HepG2 (cell line): ENCODE measurements at regions not wholly inside any gene's neighbourhood (a gene's known extent, or its start where the extent isn't known, plus 50 kb on each side); places are given as distances from the start of the nearest gene placed in this dataset.
"Not testable (repeated sequence)": the region's sequence is repeated elsewhere in the genome, so short reads cannot be mapped to it uniquely, and the experiment has no call there.

Experiments used
- ATAC-seq: fragments of 200-7000 bp; cut with Tn5 transposase; 3 replicates; pipeline ENCODE4 v1.9.1; 2020; ENCODE audit warnings: mild to moderate bottlenecking, moderate library complexity
- BruUV-seq: library from RNA; stranded (reverse); fragments of 400-500 nt; replicated peaks from 2 replicates; lab custom pipeline; 2021; lab: Mats Ljungman, UMichigan
- CTCF ChIA-PET: fragments of 300-600 bp; formaldehyde crosslinking; extraction: SDS; loops from one replicate; lab custom pipeline; 2021; ENCODE audit warnings: low total read pairs, inconsistent platforms, low intra/inter-chr PET ratio; lab: Yijun Ruan, JAX
- POLR2A ChIA-PET: fragments of 350-600 bp; sonication (Branson Sonifier 250); formaldehyde crosslinking; loops from one replicate; lab custom pipeline; 2020; ENCODE audit warnings: antibody characterized with exemption, inconsistent platforms; lab: Yijun Ruan, JAX
- DNase-seq: peaks from one replicate; pipeline ENCODE4 v3.0.0-alpha.2; 2015; ENCODE audit warnings: low spot score
- FAIRE-seq: peaks from 3 replicates; lab custom pipeline; 2011; peaks lifted over from hg19 to GRCh38; lab: Jason Lieb, UNC
- H2AFZ ChIP-seq: one replicate; pipeline ENCODE4 v1.6.1; 2011; ENCODE audit warnings: low read length, inconsistent platforms
- H3K27ac ChIP-seq: fragments of 300-600 bp; 3 replicates; pipeline ENCODE4 v1.8.0; 2011; ENCODE audit warnings: mixed run types, mild to moderate bottlenecking, mixed read lengths, low read length, inconsistent platforms; ENCODE audit not compliant: insufficient read depth; ENCODE audit errors: extremely low read length
- H3K27me3 ChIP-seq, 2 experiments: fragments of 200-600 bp in 1 of 2; 2 replicates in 1 of 2; 3 replicates in 1 of 2; pipeline versions ENCODE4 v1.6.0 to v1.8.0; 2011; ENCODE audit warnings: low read length in 2 of 2, mild to moderate bottlenecking in 2 of 2, moderate library complexity in 2 of 2, inconsistent platforms in 1 of 2; ENCODE audit not compliant: insufficient read depth in 2 of 2, control insufficient read depth in 1 of 2
- H3K36me3 ChIP-seq, 2 experiments: fragments of 200-600 bp in 1 of 2; replicated peaks in 1 of 2; 2 replicates in 1 of 2; 3 replicates in 1 of 2; pipeline versions ENCODE4 v1.5.1 to v1.8.0; 2011; ENCODE audit warnings: low read length in 2 of 2, inconsistent platforms in 1 of 2; ENCODE audit not compliant: insufficient read depth in 2 of 2, control insufficient read depth in 1 of 2
- H3K4me1 ChIP-seq: 2 replicates; pipeline ENCODE4 v1.5.1; 2012; ENCODE audit warnings: low read length, inconsistent platforms; ENCODE audit not compliant: insufficient read depth
- H3K4me2 ChIP-seq: 2 replicates; pipeline ENCODE4 v1.6.0; 2011; ENCODE audit warnings: low read depth, low read length, inconsistent platforms
- H3K4me3 ChIP-seq, 3 experiments: fragments of 200-600 bp in 1 of 3; sonication (generic), shearing (Covaris generic) in 1 of 3; replicated peaks in 1 of 3; 2 replicates each; pipeline ENCODE4 v1.5.1; 2011 to 2016; ENCODE audit warnings: low read length in 3 of 3, inconsistent platforms in 2 of 3, low read depth in 2 of 3, mild to moderate bottlenecking in 2 of 3, control low read depth in 1 of 3, mixed read lengths in 1 of 3; ENCODE audit not compliant: insufficient read depth in 1 of 3
- H3K79me2 ChIP-seq: one replicate; pipeline ENCODE4 v1.6.1; 2011; ENCODE audit warnings: low read length, inconsistent platforms; ENCODE audit not compliant: insufficient read depth
- H3K9ac ChIP-seq: 2 replicates; pipeline ENCODE4 v1.6.0; 2011; ENCODE audit warnings: mild to moderate bottlenecking, low read depth, low read length, inconsistent platforms; ENCODE audit not compliant: insufficient read depth
- H3K9me3 ChIP-seq: 2 replicates; pipeline ENCODE4 v1.5.1; 2012; ENCODE audit warnings: mild to moderate bottlenecking, low read length
- H4K20me1 ChIP-seq: 2 replicates; pipeline ENCODE4 v1.6.0; 2011; ENCODE audit warnings: inconsistent platforms, mild to moderate bottlenecking, low read length, moderate library complexity; ENCODE audit not compliant: insufficient read depth
- CBFB ChIP-seq: sonication (generic); formaldehyde crosslinking; IDR thresholded peaks from 2 replicates; pipeline ENCODE4 v1.4.0; 2020; ENCODE audit warnings: missing genetic modification reagents
- EED ChIP-seq: sonication (generic); formaldehyde crosslinking; IDR thresholded peaks from 2 replicates; pipeline ENCODE4 v1.5.0; 2020; ENCODE audit warnings: mild to moderate bottlenecking, missing genetic modification reagents
- ETV5 ChIP-seq: IDR thresholded peaks from 2 replicates; pipeline ENCODE4 v1.6.1; 2018; ENCODE audit warnings: missing biosample characterization, missing genetic modification reagents, inconsistent platforms, borderline replicate concordance
- GABPB1 ChIP-seq: IDR thresholded peaks from 2 replicates; pipeline ENCODE4 v1.6.1; 2016; ENCODE audit warnings: mild to moderate bottlenecking, missing genetic modification reagents, moderate library complexity, missing compliant biosample characterization
- HES4 ChIP-seq: sonication (generic); formaldehyde crosslinking; IDR thresholded peaks from 2 replicates; pipeline ENCODE4 v1.9.0; 2021; ENCODE audit warnings: mild to moderate bottlenecking, missing genetic modification reagents, borderline replicate concordance
- KAT7 ChIP-seq: IDR thresholded peaks from 2 replicates; pipeline ENCODE4 v1.6.1; 2018; ENCODE audit warnings: borderline replicate concordance, missing compliant biosample characterization
- PHF8 ChIP-seq: sonication (generic); formaldehyde crosslinking; IDR thresholded peaks from 2 replicates; pipeline ENCODE4 v1.5.0; 2020; ENCODE audit warnings: missing genetic modification reagents
- TAF1 ChIP-seq: sonication (generic); formaldehyde crosslinking; IDR thresholded peaks from 2 replicates; pipeline ENCODE4 v1.4.0; 2020; ENCODE audit warnings: missing genetic modification reagents
- THAP11 ChIP-seq: IDR thresholded peaks from 2 replicates; pipeline ENCODE4 v1.6.1; 2016; ENCODE audit warnings: missing biosample characterization, missing genetic modification reagents
- ZBTB8A ChIP-seq: sonication (generic); formaldehyde crosslinking; IDR thresholded peaks from 2 replicates; pipeline ENCODE4 v1.4.0; 2020; ENCODE audit warnings: mild to moderate bottlenecking, low read depth, missing genetic modification reagents, borderline replicate concordance
- ZFY ChIP-seq: sonication (generic); formaldehyde crosslinking; IDR thresholded peaks from 2 replicates; pipeline ENCODE4 v1.4.0; 2020; ENCODE audit warnings: missing genetic modification reagents
- ZNF777 ChIP-seq: sonication (generic); formaldehyde crosslinking; IDR thresholded peaks from 2 replicates; pipeline ENCODE4 v1.4.0; 2020; ENCODE audit warnings: missing genetic modification reagents
- WGBS: methylation state at CpG from one replicate; pipeline ENCODE4 v1.1.6; 2017; ENCODE audit warnings: low lambda C conversion rate; 5-methylcytosine and 5-hydroxymethylcytosine counted together
- in situ Hi-C: cut with HindIII; loops from 2 replicates; pipeline ENCODE4 v1.10.0; 2017; ENCODE audit warnings: low pct_unique_long_range_greater_than_20kb; ENCODE audit not compliant: extremely low pct_ligation_motif_present
- intact Hi-C: fragments of 100-400 bp; cut with micrococcal nuclease; formaldehyde crosslinking; loops from one replicate; pipeline ENCODE4 v1.10.0; 2022; ENCODE audit not compliant: unreplicated experiment
- TF ChIP-seq, protein P1 (sequence below): sonication (generic); formaldehyde crosslinking; IDR thresholded peaks from 2 replicates; pipeline ENCODE4 v1.8.1; 2023; ENCODE audit warnings: mild to moderate bottlenecking, moderate library complexity, missing genetic modification reagents
- TF ChIP-seq, protein P2 (sequence below): IDR thresholded peaks from 2 replicates; pipeline ENCODE4 v1.6.1; 2012; ENCODE audit warnings: inconsistent platforms
- TF ChIP-seq, protein P3 (sequence below): IDR thresholded peaks from 2 replicates; pipeline ENCODE4 v1.6.1; 2016; ENCODE audit warnings: missing compliant biosample characterization, missing genetic modification reagents, borderline replicate concordance
- TF ChIP-seq, protein P4 (sequence below), 2 experiments: sonication (generic) in 1 of 2; formaldehyde crosslinking in 1 of 2; IDR thresholded peaks; 2 replicates each; pipeline versions ENCODE4 v1.4.0 to v1.6.1; 2018 to 2020; ENCODE audit warnings: missing genetic modification reagents in 2 of 2, borderline replicate concordance in 1 of 2, low read depth in 1 of 2, mild to moderate bottlenecking in 1 of 2, missing biosample characterization in 1 of 2

GRCh38 chr9:41273549-41274267, 84.6 kb upstream of the ZNG1F start (continued):
- TF ChIP-seq GABPB1 (CRISPR knock-in tag): peak; percentile 49; the same call in 1 of the 2 replicates
- peak; percentile 46 for TF ChIP-seq TAF1 (CRISPR knock-in tag)
- TF ChIP-seq EED (CRISPR knock-in tag): 0 out of 2 replicates have a peak, but pooled peaks have one; percentile 53
- peak; percentile 80; the same call in 1 of the 2 replicates for TF ChIP-seq ZBTB8A (CRISPR knock-in tag)
- TF ChIP-seq, protein P1, sequence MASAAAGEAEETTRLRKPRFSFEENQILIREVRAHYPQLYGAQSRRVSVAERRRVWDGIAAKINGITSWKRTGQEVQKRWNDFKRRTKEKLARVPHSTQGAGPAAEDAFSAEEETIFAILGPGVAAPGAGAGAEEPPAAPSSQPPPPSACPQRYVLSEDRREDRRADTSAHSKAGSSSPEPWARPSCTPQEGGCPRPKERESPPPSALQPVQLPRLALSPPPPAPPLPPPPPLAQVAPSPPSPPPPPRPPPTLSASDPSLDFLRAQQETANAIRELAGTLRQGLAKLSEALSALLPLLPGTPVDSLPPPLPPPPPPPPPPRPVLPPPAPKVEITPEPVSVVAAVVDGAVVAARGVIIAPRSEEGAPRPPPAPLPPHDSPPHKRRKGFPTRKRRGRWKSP: peak; percentile 99
- peak; percentile 22; the same call in 1 of the 2 replicates for TF ChIP-seq HES4 (CRISPR knock-in tag)
- 0 out of 2 replicates have a peak, but pooled peaks have one; percentile 28 for TF ChIP-seq THAP11 (CRISPR knock-in tag)

DNA sequence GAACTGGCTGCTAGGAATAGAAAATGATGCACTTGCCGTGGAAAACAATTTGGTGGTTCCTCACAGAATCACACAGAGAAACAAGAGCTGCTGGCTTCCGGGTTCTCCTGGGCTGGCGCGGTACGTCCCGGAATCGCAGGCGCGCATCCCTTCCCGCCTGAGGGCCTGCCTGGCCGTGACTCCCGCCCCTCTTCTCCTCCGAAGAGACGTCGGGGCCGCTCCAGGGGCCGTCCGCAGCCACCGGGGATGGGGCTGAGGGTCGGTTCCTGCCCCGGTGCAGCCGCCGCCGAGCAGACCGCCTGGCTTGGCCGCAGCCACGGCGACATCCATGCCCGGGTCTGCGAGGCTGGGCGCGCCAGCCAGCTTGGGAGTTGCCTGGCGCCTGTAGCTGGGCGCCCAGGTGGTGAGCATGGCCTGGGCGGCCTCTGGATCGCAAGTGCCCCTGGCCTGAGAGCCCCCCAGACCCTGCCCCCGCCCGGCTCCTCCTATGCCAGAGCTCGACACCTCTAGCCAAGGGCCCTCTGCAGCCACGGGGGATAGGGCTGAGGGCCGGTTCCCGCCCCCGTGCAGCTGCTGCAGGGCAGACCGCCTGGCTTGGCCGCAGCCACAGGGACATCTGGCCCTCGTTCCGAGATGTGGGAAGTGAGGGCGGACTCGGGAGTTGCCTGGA, 83.9 kb upstream of the ZNG1F start:
- intact Hi-C loops, POLR2A ChIA-PET, H3K9ac ChIP-seq, H3K36me3 ChIP-seq, H3K4me1 ChIP-seq, H3K27ac ChIP-seq, H4K20me1 ChIP-seq, H3K9me3 ChIP-seq, DNase-seq, FAIRE-seq, in situ Hi-C loops, H3K27me3 ChIP-seq, H3K79me2 ChIP-seq, H2AFZ ChIP-seq, CTCF ChIA-PET: not testable (repeated sequence)
- 33% methylated on average over 12 of the region's 49 CpGs for WGBS
- Histone ChIP-seq H3K4me3 (peak overlapping the region; percentile 30 to 52 (median 50); a peak in 4 of 6 replicates), H3K4me2 (peak overlapping the region; percentile 55)
- BruUV-seq: TSS peak; percentile 38
- peak; percentile 56 for ATAC-seq
- TF ChIP-seq, protein P2, sequence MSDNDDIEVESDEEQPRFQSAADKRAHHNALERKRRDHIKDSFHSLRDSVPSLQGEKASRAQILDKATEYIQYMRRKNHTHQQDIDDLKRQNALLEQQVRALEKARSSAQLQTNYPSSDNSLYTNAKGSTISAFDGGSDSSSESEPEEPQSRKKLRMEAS: 0 out of 2 replicates have a peak, but pooled peaks have one; percentile 23
- TF ChIP-seq, protein P3, sequence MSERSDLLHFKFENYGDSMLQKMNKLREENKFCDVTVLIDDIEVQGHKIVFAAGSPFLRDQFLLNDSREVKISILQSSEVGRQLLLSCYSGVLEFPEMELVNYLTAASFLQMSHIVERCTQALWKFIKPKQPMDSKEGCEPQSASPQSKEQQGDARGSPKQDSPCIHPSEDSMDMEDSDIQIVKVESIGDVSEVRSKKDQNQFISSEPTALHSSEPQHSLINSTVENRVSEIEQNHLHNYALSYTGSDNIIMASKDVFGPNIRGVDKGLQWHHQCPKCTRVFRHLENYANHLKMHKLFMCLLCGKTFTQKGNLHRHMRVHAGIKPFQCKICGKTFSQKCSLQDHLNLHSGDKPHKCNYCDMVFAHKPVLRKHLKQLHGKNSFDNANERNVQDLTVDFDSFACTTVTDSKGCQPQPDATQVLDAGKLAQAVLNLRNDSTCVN (CRISPR knock-in tag): 0 out of 2 replicates have a peak, but pooled peaks have one; percentile 48
- 0 out of 2 replicates have a peak, but pooled peaks have one; percentile 11 for TF ChIP-seq ETV5 (CRISPR knock-in tag)
- TF ChIP-seq PHF8 (CRISPR knock-in tag): peak; percentile 53
- 0 out of 2 replicates have a peak, but pooled peaks have one; percentile 33 for TF ChIP-seq CBFB (CRISPR knock-in tag)
- 0 out of 2 replicates have a peak, but pooled peaks have one; percentile 33 for TF ChIP-seq KAT7 (CRISPR knock-in tag)
- TF ChIP-seq ZFY (CRISPR knock-in tag): peak; percentile 72
- peak; percentile 87 for TF ChIP-seq ZNF777 (CRISPR knock-in tag)
- TF ChIP-seq, protein P4, sequence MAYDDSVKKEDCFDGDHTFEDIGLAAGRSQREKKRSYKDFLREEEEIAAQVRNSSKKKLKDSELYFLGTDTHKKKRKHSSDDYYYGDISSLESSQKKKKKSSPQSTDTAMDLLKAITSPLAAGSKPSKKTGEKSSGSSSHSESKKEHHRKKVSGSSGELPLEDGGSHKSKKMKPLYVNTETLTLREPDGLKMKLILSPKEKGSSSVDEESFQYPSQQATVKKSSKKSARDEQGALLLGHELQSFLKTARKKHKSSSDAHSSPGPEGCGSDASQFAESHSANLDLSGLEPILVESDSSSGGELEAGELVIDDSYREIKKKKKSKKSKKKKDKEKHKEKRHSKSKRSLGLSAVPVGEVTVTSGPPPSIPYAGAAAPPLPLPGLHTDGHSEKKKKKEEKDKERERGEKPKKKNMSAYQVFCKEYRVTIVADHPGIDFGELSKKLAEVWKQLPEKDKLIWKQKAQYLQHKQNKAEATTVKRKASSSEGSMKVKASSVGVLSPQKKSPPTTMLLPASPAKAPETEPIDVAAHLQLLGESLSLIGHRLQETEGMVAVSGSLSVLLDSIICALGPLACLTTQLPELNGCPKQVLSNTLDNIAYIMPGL (CRISPR knock-in tag; IDR thresholded peaks at IDR 0.05; ENCODE audit: borderline replicate concordance in 1 of 2, low read depth in 1 of 2): 0 out of 4 replicates have a peak, but pooled peaks of 1 of the 2 experiments have one; percentile 36
